Hematopoietic multipotent progenitor cell treated with erythropoietin and hydrocortisone succinate and interleukin-3 and kit ligand, for 4 days (in vitro differentiated cells): ENCODE measurements at regions not wholly inside any gene's neighbourhood (a gene's known extent, or its start where the extent isn't known, plus 50 kb on each side); places are given as distances from the start of the nearest gene placed in this dataset.

ENCODE experiments used
- DNase-seq: peaks from one replicate; pipeline ENCODE4 v3.0.0-alpha.2; 2015

DNA sequence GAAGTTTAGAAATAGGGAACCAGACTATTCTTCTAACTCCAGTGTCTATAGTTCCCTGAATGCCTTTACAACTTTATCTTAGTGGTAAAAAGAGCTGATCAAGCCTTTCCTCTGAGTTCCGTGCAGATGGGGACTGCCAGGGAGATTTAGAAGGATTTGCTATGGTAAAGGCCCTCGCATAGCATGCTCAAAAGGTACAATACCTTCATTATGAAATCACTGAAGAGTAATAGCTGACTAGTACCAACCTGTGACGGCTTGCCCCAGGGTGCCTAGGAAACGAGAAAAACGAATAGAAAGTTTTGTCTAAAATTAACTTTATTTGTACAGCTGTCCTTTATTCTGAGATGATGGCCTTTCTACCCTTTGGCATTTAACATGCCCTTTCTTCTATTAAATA is 150.1 kb upstream of the ARHGAP42 start:
- no peak for DNase-seq

DNA sequence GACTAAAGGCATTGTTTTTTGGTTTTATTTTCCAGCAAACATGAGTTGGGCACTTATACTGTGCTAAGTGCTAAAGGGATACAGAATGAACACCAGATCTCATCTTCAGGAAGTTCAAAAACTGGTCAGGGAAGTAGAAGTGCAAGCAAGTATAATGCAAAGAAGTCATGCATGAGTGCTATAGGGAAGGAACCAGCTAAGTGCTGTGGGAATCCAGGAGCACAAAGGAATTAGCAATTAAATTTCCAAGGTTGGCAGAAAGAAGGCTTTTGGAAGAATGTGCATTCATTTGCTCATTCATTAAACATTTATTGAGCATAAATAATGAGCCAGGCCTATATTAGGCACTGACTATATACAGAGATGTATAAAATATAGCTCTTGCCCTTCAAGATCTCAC is 143.7 kb upstream of the ARHGAP42 start:
- no peak for DNase-seq

DNA sequence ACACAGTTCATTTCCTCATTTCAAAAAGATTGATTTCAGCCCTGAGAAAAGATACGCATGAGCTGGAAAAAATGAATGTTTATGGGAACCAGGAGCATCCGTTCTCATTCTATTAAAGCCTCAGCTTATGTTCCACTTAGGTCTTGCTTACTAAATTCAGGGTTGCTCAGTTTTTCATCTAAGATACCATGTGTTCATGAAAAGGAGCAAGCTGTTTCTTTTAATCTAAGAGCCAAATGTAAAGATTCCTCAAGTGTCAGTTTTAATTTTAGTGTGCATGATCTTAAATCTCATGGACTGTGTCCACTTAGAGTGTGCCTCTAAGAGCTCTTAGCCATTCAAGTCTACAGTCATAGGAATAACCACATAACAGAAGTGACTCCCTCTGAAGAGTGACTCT is 141.5 kb upstream of the ARHGAP42 start:
- no peak for DNase-seq

DNA sequence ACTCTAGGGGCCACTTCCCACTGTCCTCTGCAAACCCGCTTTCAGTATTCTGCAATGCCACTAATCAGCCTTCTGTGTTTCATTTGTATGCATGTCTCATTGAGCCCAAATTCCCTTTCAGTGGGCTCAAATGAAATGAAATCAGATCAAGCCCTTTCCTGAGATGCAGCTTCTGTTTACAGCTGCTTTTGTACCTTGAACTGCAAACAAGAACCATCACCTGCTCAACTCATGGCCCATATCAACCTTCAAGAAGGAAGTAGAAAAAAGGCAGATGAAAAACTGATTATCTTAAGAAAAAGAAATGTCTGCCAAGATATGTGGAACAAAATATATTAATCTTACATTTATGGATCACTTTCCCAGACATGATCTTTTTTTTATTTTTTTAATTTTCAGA is 141.1 kb upstream of the ARHGAP42 start:
- DNase-seq = no peak

DNA sequence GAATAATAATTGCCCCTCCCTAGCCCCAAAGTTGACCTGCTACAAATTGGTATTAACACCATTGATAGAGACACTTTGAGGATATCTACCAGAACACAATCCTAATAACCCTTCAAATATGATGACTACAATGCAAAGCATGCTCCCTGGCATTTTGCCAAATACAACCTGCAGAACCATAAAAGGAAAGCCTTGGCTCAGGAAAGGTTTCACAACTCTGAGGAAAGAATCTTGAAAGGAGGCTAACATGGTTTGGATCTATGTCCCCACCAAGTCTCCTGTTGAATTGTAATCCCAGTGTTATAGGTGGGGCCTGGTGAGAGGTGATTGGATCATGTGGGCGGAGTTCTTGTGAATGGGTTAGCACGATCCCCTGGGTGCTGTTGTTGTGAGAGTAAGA is 140.4 kb upstream of the ARHGAP42 start:
- DNase-seq = peak; percentile 1

DNA sequence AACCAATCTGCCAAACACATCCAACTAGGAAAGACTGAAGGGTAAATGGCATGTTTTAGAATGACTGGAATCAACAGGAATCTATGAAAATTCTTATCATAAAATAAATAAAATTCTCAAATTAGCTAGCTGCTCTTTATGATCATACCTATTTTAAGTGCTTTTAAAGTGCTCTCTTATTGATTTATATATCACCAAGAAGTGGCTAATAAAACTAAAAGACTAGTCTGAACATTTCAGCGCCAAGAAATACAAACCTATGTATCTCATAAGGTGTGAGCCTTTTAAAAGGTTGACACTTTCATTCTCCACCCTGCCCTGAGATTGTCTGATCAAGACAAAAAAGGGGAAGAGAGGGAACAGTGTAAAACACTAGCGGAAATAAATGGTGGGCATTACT is 136.8 kb upstream of the ARHGAP42 start:
- DNase-seq = no peak

DNA sequence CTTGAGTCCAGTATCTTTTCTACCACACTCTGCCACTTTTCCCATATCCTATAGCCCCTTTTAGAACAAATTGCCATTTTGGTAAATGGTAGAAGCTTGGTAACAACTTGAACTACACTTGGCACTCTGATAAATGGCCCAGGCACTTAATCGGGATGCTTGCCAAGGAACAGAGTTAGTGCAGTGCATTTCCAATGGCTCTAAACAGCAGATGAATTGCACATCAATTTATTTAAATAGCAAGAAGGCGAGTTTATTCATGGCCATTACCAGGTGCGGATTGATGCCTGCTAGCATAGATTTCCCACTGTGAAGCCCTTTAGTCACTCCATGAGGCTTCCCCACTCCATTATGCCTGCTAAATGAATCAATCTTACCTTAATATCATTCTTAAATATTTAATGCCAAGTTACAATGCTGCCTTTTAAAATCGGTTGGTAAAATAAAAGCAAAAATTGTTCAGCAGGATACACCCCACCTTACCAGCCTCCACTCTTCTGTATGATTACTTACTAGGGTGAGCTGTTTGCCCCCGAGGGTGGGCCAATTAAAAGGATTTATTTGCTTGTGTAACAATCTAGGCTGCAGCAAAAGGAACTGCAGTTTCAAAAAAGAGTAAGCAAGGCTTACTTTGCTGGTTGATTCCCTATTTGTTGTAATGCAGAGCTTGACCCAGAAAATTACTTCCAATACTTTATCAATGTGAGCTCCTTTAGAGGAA is 136.0 kb upstream of the ARHGAP42 start:
- DNase-seq = no peak

DNA sequence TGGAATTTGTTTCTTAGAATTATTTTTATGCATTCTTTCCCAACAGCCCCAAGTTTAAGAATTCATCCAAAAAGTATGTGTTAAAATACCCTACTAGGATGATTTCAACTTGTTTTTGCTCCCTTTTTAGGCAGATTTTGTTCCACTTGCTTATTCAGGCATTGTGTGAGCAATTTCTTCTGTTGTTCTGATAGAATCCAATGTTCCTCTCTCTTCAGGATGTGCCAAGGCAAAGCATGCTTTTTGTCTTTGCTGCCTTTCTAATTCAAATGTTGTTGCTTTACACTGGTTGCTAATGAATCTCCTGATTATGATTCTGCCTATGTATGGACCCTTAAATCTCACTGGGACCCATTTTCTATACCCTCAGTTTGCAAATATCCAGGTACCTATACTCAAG is 131.2 kb upstream of the ARHGAP42 start:
- no peak for DNase-seq

DNA sequence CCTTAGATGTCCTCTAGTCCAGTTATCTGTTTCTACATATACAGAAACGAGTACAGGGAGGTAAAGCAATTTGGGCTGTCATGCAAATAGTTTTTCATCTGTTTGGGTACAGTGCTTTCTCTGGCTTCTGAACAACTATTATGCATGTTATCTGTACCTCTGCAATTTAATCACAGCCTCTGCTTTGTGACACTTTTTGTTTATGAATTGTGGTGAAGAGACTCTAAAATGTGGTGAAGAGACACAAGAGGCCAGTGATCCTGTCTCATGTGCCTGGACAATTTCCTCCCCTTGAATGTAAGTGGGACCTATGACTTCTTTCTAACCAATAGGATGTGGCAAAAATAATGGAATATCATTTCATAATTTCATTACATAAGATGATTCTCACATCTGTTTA is 130.3 kb upstream of the ARHGAP42 start:
- DNase-seq = no peak

DNA sequence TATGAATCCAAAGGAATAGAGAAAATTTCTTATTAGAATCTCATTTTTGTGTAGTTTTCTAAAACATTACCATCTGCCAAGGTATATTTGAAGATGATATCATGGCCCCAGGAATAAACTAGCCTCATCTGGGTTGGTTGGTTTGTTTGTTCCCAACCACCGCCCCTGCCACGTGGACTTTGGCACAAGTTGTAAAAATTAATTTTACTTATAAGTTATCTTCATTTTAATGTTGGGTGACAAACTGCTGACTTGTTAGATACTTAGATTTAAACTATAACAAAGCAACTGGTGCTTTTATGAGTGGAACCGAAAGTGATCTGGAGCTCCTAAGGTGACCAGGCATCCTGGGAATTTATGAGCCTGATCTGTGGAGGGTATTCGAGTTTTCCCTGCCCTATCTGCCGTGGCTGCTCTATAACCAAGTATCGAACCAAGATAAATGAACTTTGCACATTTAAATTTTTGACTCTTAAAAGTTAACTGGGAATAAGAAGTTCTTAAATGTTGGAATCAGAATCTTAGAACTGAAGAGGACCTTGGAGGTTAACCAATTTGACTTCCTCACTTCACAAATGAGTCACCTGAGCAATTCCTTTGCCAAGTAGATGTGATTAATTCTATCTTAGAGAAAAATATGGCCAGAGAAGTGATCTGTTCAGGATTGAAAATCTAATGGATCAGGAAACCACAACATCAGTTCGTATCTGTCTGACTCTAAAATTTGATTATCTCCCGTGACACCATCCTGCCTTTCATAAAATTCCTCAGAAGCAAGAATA is 129.1 kb upstream of the ARHGAP42 start:
- no peak for DNase-seq

DNA sequence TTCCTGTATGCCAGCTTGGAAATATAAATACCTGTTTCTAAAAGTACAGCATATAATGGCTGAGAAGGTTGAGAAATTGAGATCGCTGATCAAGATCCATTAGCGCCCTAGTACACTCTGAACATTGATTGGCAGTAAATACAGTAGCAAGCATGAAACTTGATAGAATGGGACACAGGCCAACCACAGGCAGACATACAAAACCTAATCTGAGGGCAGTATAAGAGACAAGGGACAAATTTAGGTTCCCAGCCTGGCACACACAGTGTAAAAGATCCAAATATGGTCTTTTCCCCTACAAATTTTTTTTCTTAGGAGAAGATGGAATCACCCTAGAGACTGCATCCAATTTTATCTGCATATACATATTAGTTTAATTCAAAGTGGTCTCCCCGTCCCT is 126.5 kb upstream of the ARHGAP42 start:
- no peak for DNase-seq

DNA sequence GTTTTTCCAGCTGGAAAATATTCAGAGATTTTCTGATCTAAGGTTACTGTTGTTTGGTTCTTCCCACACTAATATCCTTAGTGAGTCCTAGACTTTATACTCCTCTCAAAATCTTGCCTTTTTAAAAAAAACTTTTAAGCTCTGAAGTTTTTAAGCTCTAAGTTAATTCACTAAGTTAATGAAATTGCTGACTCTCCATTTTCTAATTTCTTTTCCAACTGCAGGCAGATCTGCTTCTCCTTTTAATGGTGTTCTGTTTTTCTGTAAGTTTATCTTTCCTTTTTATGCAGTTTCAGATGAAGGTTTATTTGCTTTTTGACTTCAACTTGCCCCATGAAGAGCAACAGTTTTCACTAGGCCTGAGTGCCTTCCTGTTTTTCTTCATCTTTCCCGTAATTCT is 125.8 kb upstream of the ARHGAP42 start:
- no peak for DNase-seq

DNA sequence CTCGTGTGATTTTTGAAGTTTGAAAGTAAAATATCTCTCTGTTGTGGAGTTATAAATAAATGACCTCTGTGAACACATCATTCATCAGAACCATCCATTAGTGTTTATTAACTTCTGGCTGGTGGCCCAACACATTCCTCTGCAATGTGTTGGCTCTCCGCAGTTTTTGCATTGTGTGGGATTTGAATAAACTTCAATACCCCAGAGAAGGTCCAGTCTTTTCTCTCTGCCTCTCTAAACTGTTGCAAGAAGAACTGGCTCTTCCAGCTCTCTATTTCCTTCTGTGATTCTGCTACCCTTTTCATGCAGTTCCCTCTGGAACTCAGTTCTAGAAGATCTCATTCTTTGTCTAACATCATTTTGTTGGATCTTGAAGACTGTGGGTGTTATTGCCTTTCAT is 125.0 kb upstream of the ARHGAP42 start:
- no peak for DNase-seq

DNA sequence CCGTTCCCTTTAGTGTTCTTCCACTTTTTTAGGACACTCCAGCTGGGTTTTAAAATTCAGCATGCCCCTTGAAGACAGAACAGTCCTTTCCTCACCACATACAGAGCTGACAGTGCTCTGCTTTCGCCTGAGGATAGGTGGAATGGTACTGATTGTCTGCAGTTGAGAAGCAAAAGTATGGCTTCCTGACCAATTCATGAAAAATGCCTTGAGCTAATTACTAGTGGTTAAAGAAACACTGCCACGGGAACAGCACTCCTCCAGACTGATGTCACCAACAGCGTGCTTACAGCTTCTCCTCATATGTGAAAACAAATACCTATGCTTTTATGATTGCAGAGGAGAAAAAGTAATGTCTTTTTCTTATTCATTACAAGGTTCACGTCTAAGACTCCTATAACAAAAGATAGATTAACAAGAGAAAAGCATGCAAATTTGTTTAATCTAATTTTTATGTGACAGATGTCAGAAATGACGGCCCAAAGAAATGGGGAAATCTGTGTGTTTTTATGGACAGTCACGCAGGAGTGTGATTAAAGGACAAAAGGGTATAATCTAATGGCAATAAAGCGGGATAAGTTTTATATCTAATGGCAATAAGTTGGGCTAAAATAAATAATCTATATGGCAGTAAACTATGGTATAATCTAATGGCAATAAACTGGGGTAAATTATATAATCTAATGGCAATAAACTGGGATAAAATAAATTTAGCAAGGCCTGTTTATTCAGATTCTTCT is 123.4 kb upstream of the ARHGAP42 start:
- DNase-seq = no peak

DNA sequence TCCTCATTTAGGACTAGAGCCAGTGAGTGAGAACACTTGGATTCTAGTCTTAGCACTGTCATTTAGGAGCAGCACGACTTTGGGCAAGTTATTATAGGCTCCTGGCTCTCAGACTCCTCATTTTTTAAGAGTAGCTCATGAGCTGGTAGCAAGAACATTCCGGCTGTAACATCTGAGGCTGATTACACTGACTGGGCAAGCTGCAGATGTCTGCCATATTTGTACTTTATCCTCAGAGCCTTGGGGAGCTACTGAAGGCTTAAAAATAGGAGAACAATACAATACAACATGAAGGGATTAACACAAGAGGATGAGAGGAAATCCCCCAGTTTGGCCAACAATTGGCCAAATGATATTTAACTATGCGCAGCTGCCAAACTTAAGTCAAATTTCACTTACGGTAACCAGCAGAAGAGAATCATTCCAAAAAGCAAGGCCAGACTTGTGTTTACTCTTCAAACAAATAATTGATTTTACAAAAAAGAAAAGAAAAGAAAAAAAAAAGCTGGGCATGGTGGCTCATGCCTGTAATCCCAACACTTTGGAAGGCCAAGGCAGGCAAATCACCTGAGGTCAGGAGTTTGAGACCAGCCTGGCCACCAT is 113.1 kb upstream of the ARHGAP42 start:
- no peak for DNase-seq

DNA sequence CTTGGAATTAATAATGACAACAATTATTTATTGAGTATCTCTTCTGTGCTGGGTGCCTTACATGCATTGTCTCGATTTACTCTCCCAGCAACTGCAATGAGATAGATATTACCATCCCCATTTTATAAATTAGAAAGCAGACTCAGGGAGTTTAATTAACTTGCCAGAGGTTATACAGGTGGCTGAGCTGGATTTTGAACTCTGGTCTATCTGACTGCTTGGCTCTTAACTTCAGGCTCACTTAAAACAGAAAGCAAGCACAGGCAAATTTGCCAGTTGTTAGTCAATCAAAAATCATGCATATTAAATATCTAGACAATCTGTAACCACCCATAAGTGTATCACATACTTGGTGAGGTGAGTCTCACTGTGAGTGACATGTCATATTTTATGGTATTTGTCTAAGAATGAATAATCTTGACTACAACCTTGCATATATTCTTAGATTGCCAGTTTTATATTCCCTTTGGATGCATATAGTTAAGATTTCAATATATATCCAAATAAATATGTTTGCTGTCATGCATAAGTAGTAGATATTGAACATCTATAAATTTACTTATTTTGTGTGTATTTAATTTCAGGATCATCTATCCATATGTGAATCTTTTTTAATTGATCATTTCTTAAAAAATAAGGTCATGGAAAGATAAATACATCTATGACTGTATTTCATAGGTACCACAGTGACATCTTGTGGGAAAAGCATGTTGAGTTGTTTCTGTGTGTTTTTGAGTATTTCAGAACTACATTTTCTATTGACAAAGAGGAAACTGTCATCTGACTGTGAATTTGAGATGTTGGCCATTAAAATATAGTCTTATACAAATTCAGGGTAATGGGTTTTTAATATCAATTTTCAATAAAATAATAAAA is 112.0 kb upstream of the ARHGAP42 start:
- DNase-seq = peak; percentile 37

DNA sequence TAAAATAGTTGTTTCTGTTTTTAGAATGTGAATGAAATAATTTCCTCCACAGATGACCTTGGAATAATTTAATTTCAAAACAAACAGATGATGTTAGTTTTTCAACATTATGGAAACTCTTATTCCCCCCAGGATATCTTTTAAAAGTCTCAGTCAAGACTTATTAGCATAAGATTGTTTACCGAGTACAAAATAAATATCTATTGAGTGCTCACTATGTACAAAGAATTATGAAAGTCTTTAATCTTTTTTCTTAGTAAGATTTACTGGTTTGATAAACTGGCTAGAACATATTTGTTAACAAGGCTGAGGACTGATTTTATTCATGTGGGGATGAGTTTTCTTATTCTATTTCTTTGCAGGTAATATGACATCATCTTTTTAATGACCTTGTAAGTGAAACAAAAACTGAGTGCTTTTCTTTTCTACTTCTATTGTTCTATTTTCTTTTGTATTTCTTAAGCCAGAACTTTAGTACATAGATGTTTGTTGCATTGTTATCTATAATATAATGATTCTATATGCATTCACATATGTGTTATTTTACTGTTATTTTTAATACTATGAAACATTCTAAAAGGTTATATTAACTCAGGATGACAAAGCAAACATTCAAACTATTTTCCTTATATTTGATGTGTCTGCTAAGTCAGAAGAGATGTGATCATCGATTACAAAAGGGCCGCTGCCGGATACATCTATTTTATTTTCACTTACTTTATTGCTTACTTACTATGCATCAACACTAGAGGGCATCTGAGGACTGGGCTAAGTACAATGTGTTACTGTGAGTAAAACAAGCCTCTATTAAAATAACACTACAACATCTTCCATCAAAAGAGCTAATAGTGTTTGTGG is 111.0 kb upstream of the ARHGAP42 start:
- peak; percentile 75 for DNase-seq

DNA sequence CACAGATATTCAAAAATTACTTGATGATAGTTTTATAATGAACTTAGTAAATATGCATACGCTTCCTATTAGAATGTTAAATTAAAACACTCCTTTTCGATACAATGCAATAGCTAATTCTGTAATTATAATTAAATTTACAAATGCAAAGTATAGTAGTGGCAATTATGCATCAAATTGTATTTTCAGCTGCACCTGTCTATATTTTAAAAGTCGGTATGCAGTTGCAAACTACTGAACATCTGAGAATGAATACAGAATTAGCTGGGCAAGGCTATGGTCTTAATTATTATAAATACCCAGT is 110.4 kb upstream of the ARHGAP42 start:
- DNase-seq = no peak

DNA sequence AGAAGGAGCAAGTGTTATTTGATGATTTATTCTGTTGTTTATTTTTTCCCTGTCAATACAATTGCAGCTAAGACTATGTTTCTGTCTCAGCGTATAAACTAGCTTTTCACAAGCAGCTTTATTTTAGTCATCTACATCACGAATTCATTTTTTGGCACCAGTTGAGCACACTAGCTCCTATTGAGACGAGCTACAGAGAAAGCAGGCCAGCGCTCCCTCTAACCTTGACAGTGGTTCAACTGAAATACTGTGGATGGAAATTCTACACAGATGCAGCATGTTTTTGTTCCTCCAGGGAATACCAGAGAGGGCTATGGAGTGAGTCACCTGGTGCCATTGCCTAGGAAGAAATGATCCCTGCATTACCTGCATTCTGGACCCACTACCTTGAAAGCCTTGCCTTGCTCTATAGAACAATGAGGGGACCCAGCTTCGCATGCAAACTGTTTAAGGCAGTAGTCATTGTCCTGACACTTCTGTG is 108.2 kb upstream of the ARHGAP42 start:
- no peak for DNase-seq

DNA sequence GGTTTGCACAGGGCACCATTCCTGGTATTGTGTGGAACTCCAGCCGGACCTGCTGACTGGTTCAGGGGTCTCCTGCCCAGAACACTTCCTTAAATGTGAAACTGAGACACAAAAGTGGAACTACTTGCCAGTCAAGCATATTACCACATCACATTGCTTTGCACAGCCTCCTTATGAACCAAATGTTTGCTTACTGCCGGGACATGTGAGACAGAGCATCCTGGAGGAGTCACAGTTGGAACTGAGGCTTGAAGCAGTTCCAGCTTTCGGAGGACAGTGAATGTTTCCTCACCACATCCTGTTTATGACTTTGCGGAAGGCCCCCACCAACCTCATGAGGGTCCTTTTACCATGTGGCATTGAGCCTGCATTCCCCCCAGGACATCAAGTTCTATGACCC is 105.8 kb upstream of the ARHGAP42 start:
- DNase-seq = peak; percentile 5

DNA sequence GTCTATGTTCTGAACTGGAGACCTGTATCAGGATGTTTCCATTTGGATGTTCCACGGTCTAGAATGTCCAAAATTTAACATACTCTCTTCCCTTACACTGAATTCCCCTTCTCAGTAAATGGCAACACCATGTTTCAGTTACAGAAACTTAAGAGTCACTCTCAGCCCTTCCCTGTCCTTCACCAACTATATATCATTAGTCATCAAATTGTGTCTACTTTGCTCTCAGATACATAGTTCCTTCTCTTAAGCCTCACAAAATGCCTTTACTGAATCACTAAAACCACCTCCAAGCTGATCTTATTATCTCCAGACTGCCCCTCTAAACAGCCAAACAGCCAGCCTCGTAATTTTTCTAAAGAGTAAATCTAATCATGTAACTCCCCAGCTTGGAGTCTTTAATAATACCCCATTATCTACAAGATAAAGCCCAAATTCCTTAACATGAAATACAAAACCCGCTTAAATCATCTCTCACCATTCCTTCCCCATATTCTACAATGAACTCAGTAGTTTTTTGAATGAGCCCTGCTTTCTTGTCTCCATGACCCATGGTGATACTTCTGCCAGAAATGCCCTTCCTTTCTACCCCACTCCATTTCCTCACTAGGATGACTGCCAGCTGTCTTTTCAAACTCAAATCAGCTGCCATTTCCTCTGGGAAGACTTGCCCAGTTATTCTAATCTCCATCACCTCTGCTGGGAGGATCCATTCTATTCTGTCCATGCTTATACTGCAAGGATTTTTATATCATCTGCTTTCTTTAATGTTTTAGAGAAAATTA is 102.7 kb upstream of the ARHGAP42 start:
- no peak for DNase-seq
